ENCODE measurements at regions not wholly inside any gene's neighbourhood (a gene's known extent, or its start where the extent isn't known, plus 50 kb on each side); places are given as distances from the start of the nearest gene placed in this dataset.
A peak's percentile ranks its signal among the peaks of the same experiment; 100 is the strongest.

- Histone ChIP-seq H3K27me3 (no peaks in the 10 kb centered on the region), H3K27ac (no peak overlapping the region), H3K36me3 (replicated peaks in 1 of 2) (no peaks in the 10 kb centered on the region), H3K9me3 (replicated peaks in 1 of 3) (no peaks in the 10 kb centered on the region), H3K4me1 (replicated peaks in 1 of 2) (no peaks in the 10 kb centered on the region), H3K4me3 (no peak overlapping the region)
- TF ChIP-seq CTCF (IDR thresholded peaks at IDR 0.05) (no peak), POLR2A (IDR thresholded peaks at IDR 0.05) (no peak)
- intact Hi-C loops (cut with DNase I) = no loop called here
- 90 to 97% (median 92%) methylated on average over 4 of the region's 4 CpGs for whole genome bisulfite sequencing, 4 donors
- DNase-seq = no peak
Observed at GRCh38 chr14:83461521-83461920, 1927.9 kb upstream of the SEL1L start.

- Histone ChIP-seq H3K27me3 (no peaks in the 10 kb centered on the region), H3K27ac (no peak overlapping the region), H3K4me3 (no peak overlapping the region), H3K9me3 (replicated peaks in 1 of 3) (no peaks in the 10 kb centered on the region), H3K36me3 (replicated peaks in 1 of 2) (no peaks in the 10 kb centered on the region), H3K4me1 (replicated peaks in 1 of 2) (no peaks in the 10 kb centered on the region)
- no peak for TF ChIP-seq CTCF (IDR thresholded peaks at IDR 0.05)
- TF ChIP-seq POLR2A (IDR thresholded peaks at IDR 0.05) = no peak
- DNase-seq = no peak
- intact Hi-C loops (cut with DNase I) = no loop called here
- WGBS, 4 donors = 84 to 97% (median 91%) methylated on average over 3 of the region's 3 CpGs
Observed at GRCh38 chr14:83462759-83463158, 1929.1 kb upstream of the SEL1L start.

- DNase-seq = peak in 6 of 7 donors; percentile 11 to 55 (median 30)
- Histone ChIP-seq H3K4me1 (replicated peaks in 1 of 2) (no peaks in the 10 kb centered on the region), H3K36me3 (replicated peaks in 1 of 2) (no peaks in the 10 kb centered on the region), H3K27me3 (no peaks in the 10 kb centered on the region), H3K27ac (no peak overlapping the region), H3K9me3 (replicated peaks in 1 of 3) (no peaks in the 10 kb centered on the region), H3K4me3 (no peak overlapping the region)
- 53 to 60% (median 55%) methylated on average over 4 of the region's 4 CpGs for WGBS, 4 donors
- intact Hi-C loops (cut with DNase I) = no loop called here
- TF ChIP-seq POLR2A (IDR thresholded peaks at IDR 0.05) = no peak
- peak; percentile 10 to 52 (median 33) for TF ChIP-seq CTCF (IDR thresholded peaks at IDR 0.05)
Observed at GRCh38 chr14:83463500-83464098, 1929.9 kb upstream of the SEL1L start.

GRCh38 chr14:83467811-83468210 is 1934.2 kb upstream of the SEL1L start:
- intact Hi-C loops (cut with DNase I) = no loop called here
- WGBS, 4 donors = 61 to 75% (median 71%) methylated on average over 3 of the region's 3 CpGs
- Histone ChIP-seq H3K36me3 (replicated peaks in 1 of 2) (no peaks in the 10 kb centered on the region), H3K9me3 (replicated peaks in 1 of 3) (no peaks in the 10 kb centered on the region), H3K4me3 (no peak overlapping the region), H3K4me1 (replicated peaks in 1 of 2) (no peaks in the 10 kb centered on the region), H3K27ac (no peak overlapping the region), H3K27me3 (no peaks in the 10 kb centered on the region)
- no peak for DNase-seq
- TF ChIP-seq CTCF (IDR thresholded peaks at IDR 0.05) (no peak), POLR2A (IDR thresholded peaks at IDR 0.05) (no peak)
